ENCODE measurements at regions not wholly inside any gene's neighbourhood (a gene's known extent, or its start where the extent isn't known, plus 50 kb on each side); places are given as distances from the start of the nearest gene placed in this dataset.

- TF ChIP-seq CTCF (conservative IDR thresholded peaks at IDR 0.05) (no peak), ZFX (IDR thresholded peaks at IDR 0.05) (no peak)
Observed at GRCh38 chr3:168371846-168372245, 276.1 kb upstream of the GOLIM4 start.
